Right lobe of liver (tissue), 4 donors: ENCODE measurements at regions not wholly inside any gene's neighbourhood (a gene's known extent, or its start where the extent isn't known, plus 50 kb on each side); places are given as distances from the start of the nearest gene placed in this dataset.

ENCODE experiments used
- POLR2A ChIP-seq: fragments of 450-650 bp; IDR thresholded peaks from one replicate; pipeline ENCODE4 v1.6.1; 2017; ENCODE audit warnings: antibody characterized with exemption, mild to moderate bottlenecking
- TF ChIP-seq, protein P1 (sequence below), 4 donors: fragments of 200-600 bp in 3 of 4; fragments of 450-650 bp in 1 of 4; IDR thresholded peaks; one replicate each; pipeline versions ENCODE4 v1.5.1 to v1.8.0; 2016 to 2022; ENCODE audit warnings: antibody characterized with exemption in 4 of 4, mild to moderate bottlenecking in 2 of 4
- donor health status: DM: no; HTN: no; CAD: no.
- donor health status: DM: no; HTN: no; CAD: no.
- donor health status: DM: no; HTN: yes; CAD: no.

DNA sequence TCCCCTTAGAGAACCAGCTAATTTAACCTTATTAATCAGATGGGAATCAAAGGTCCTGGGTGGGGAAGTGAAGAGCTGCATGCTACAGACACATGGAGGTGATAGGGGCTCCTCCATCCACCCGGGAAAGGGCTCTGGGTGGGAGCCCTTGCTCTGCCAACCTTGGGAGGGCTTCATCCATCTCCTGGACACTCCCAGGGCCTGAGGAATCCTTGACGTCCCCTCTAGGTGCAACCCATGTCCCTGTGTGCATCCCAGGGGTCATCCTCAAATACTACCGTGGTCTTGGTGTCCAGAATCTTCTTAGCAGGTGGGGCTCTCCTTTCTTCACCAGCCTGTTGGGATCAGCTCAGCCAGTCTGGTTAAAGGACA lies 55.4 kb upstream of the IGFBP3 start:
- TF ChIP-seq, protein P1, sequence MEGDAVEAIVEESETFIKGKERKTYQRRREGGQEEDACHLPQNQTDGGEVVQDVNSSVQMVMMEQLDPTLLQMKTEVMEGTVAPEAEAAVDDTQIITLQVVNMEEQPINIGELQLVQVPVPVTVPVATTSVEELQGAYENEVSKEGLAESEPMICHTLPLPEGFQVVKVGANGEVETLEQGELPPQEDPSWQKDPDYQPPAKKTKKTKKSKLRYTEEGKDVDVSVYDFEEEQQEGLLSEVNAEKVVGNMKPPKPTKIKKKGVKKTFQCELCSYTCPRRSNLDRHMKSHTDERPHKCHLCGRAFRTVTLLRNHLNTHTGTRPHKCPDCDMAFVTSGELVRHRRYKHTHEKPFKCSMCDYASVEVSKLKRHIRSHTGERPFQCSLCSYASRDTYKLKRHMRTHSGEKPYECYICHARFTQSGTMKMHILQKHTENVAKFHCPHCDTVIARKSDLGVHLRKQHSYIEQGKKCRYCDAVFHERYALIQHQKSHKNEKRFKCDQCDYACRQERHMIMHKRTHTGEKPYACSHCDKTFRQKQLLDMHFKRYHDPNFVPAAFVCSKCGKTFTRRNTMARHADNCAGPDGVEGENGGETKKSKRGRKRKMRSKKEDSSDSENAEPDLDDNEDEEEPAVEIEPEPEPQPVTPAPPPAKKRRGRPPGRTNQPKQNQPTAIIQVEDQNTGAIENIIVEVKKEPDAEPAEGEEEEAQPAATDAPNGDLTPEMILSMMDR (IDR thresholded peaks at IDR 0.05): no peak
- no peak for TF ChIP-seq POLR2A
